GM18517 (cell line): ENCODE measurements at regions not wholly inside any gene's neighbourhood (a gene's known extent, or its start where the extent isn't known, plus 50 kb on each side); places are given as distances from the start of the nearest gene placed in this dataset.
"Not testable (repeated sequence)": the region's sequence is repeated elsewhere in the genome, so short reads cannot be mapped to it uniquely, and the experiment has no call there.

Source experiments
- ATAC-seq: cut with Tn5 transposase; IDR thresholded peaks from one replicate; pipeline ENCODE4 v1.9.1; 2021; ENCODE audit warnings: mild to moderate bottlenecking, moderate library complexity; ENCODE audit not compliant: unreplicated experiment

- ATAC-seq = no peak
These were observed 89.1 kb downstream of the CRYGS start for GRCh38 chr3:186454881-186455703.

- no peak for ATAC-seq
These were observed 90.6 kb downstream of the CRYGS start for GRCh38 chr3:186453531-186453930.

- no peak for ATAC-seq
These were observed 90.5 kb upstream of the DGKG start for GRCh38 chr3:186452517-186452916.

- no peak for ATAC-seq
These were observed 89.3 kb upstream of the DGKG start for GRCh38 chr3:186451371-186451770.

GRCh38 chr3:186444974-186445373, 82.9 kb upstream of the DGKG start:
- ATAC-seq = no peak

GRCh38 chr3:186444288-186444687, 82.3 kb upstream of the DGKG start:
- ATAC-seq = no peak

- not testable (repeated sequence) for ATAC-seq
These were observed 80.9 kb upstream of the DGKG start for GRCh38 chr3:186442979-186443378.

GRCh38 chr3:186442162-186442561, 80.1 kb upstream of the DGKG start:
- no peak for ATAC-seq

GRCh38 chr3:186440891-186441290, 78.9 kb upstream of the DGKG start:
- no peak for ATAC-seq

- no peak for ATAC-seq
These were observed 77.7 kb upstream of the DGKG start for GRCh38 chr3:186439725-186440124.

GRCh38 chr3:186435332-186435731, 73.3 kb upstream of the DGKG start:
- ATAC-seq = not testable (repeated sequence)

- no peak for ATAC-seq
These were observed 71.1 kb upstream of the DGKG start for GRCh38 chr3:186432944-186433732.

- ATAC-seq = no peak
These were observed 70.2 kb upstream of the DGKG start for GRCh38 chr3:186432189-186432588.

- no peak for ATAC-seq
These were observed 65.7 kb upstream of the DGKG start for GRCh38 chr3:186427627-186428281.

GRCh38 chr3:186425788-186426730, 64.0 kb upstream of the DGKG start:
- ATAC-seq = no peak

- ATAC-seq = no peak
These were observed 59.9 kb upstream of the DGKG start for GRCh38 chr3:186421946-186422345.

GRCh38 chr3:186418671-186419145, 56.7 kb upstream of the DGKG start:
- ATAC-seq = no peak

GRCh38 chr3:186417791-186418190, 55.8 kb upstream of the DGKG start:
- no peak for ATAC-seq

- ATAC-seq = no peak
These were observed 52.8 kb upstream of the DGKG start for GRCh38 chr3:186414735-186415419.
